GM12864 (cell line): ENCODE measurements at regions not wholly inside any gene's neighbourhood (a gene's known extent, or its start where the extent isn't known, plus 50 kb on each side); places are given as distances from the start of the nearest gene placed in this dataset.
"Not testable (repeated sequence)": the region's sequence is repeated elsewhere in the genome, so short reads cannot be mapped to it uniquely, and the experiment has no call there.

Experiments used
- DNase-seq: peaks from one replicate; pipeline ENCODE4 v3.0.0-alpha.2; 2011; ENCODE audit warnings: low read depth
- H3K4me3 ChIP-seq: 2 replicates; pipeline ENCODE4 v1.5.1; 2011; ENCODE audit warnings: mild to moderate bottlenecking, low read depth, low read length, control low read depth
- TF ChIP-seq, protein P1 (sequence below): IDR thresholded peaks from 2 replicates; pipeline ENCODE4 v1.5.1; 2011; ENCODE audit warnings: low read depth, mild to moderate bottlenecking, moderate library complexity, low read length, control low read depth, inconsistent platforms; ENCODE audit errors: missing control alignments

GRCh38 chr6:85079761-85080160 lies 315.4 kb upstream of the TBX18 start:
- no peak overlapping the region for H3K4me3 ChIP-seq
- TF ChIP-seq, protein P1, sequence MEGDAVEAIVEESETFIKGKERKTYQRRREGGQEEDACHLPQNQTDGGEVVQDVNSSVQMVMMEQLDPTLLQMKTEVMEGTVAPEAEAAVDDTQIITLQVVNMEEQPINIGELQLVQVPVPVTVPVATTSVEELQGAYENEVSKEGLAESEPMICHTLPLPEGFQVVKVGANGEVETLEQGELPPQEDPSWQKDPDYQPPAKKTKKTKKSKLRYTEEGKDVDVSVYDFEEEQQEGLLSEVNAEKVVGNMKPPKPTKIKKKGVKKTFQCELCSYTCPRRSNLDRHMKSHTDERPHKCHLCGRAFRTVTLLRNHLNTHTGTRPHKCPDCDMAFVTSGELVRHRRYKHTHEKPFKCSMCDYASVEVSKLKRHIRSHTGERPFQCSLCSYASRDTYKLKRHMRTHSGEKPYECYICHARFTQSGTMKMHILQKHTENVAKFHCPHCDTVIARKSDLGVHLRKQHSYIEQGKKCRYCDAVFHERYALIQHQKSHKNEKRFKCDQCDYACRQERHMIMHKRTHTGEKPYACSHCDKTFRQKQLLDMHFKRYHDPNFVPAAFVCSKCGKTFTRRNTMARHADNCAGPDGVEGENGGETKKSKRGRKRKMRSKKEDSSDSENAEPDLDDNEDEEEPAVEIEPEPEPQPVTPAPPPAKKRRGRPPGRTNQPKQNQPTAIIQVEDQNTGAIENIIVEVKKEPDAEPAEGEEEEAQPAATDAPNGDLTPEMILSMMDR: no peak
- DNase-seq: no peak

DNA sequence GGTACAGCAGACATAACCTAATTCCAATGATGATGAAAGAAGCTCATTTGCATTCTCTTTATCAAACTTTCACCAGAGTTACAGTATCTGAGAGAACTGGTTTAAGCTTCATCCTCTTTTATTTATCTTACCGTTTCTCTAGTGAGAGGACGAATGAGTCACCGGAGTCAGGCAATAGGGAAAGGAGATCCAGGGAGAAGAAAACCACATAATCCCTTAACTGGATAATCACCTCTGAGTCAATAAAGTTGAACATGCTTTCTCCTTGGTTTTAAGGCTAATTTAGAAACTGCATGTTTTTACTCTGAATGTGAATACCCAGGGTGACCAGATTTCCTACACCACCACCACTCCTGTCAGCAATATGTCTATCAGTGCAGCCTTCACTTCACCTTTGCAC lies 313.7 kb upstream of the TBX18 start:
- DNase-seq: no peak
- TF ChIP-seq, protein P1: no peak
- H3K4me3 ChIP-seq: no peak overlapping the region

GRCh38 chr6:85077098-85077497 lies 312.7 kb upstream of the TBX18 start:
- TF ChIP-seq, protein P1: no peak
- DNase-seq: no peak
- no peak overlapping the region for H3K4me3 ChIP-seq

DNA sequence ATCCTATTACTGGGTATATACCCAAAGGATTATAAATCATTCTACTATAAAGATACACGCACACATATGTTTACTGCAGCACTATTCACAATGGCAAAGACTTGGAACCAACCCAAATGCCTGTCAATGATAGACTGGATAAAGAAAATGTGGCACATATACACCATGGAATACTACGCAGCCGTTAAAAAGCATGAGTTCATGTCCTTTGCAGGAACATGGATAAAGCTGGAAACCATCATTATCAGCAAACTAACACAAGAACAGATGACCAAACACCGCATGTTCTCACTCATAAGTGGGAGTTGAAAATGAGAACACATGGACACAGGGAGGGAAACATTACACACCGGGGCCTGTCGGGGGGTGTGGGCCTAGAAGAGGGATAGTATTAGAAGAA lies 307.4 kb upstream of the TBX18 start:
- not testable (repeated sequence) for H3K4me3 ChIP-seq, DNase-seq

DNA sequence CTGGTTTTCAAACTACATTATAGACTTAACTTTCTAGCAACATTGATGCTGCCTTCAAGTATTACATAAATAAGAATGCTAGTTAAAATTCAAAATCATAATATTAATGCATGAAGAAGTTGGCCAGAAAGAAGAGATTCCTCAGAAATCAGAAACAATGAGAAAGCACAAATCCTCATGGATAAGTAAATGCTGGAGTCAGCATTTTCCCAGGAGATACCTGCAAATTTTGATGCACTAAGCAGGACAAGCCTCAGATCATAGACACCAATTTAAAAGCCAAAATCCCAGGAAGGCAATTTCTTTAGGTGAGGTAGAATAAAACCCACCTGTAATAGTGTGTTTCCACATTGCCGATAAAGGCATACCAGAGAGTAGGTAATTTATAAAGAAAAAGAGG lies 305.2 kb upstream of the TBX18 start:
- TF ChIP-seq, protein P1: no peak
- DNase-seq: no peak
- H3K4me3 ChIP-seq: no peak overlapping the region

GRCh38 chr6:85068221-85068620 lies 303.8 kb upstream of the TBX18 start:
- H3K4me3 ChIP-seq: no peak overlapping the region
- TF ChIP-seq, protein P1: no peak
- DNase-seq: no peak

GRCh38 chr6:85066266-85066665 lies 301.9 kb upstream of the TBX18 start:
- TF ChIP-seq, protein P1: no peak
- H3K4me3 ChIP-seq: no peak overlapping the region
- DNase-seq: no peak

GRCh38 chr6:85065831-85066230 lies 301.4 kb upstream of the TBX18 start:
- TF ChIP-seq, protein P1: no peak
- no peak for DNase-seq
- no peak overlapping the region for H3K4me3 ChIP-seq
